CD4-positive, alpha-beta T cell treated with Interleukin-6 for 4 hours (primary cell): ENCODE measurements at regions not wholly inside any gene's neighbourhood (a gene's known extent, or its start where the extent isn't known, plus 50 kb on each side); places are given as distances from the start of the nearest gene placed in this dataset.
"Not testable (repeated sequence)": the region's sequence is repeated elsewhere in the genome, so short reads cannot be mapped to it uniquely, and the experiment has no call there.

Experiments used
- DNase-seq: peaks from one replicate; pipeline ENCODE4 v3.0.0-alpha.2; 2020; ENCODE audit warnings: mixed read lengths

DNA sequence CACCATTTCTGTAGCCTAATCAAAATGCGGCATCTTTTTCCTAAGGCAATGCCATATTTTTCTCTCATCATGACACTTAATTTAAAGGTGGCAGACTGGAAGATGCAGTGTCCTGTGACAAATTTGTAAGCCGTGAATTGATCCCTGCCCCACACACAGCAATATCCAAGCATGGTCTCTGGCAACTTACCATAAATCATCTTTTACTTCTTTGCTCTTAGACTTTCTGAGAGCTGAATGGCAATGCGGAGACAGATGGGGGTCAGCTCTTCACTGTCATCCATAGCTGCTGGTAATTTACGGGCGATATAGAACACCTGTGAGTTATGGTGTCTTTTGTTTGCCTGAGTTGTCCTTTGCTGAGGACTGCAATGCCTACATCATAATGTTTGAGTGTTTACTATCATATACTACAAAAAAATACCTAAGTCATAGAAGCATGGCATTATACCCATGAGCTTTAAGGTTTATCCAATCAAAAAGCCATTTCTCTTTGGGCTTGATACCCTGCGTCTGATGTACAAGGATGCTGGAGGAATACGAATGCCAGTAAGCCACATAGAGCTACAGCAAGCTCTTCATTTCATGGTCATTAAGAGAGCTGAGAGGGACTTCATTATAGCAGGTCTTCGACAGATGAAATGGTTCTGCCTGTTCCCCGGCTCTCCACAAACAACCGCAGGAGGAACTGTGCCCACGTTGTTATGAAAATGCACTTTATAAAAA lies 148.1 kb downstream of the TRIML1 start:
- no peak for DNase-seq

DNA sequence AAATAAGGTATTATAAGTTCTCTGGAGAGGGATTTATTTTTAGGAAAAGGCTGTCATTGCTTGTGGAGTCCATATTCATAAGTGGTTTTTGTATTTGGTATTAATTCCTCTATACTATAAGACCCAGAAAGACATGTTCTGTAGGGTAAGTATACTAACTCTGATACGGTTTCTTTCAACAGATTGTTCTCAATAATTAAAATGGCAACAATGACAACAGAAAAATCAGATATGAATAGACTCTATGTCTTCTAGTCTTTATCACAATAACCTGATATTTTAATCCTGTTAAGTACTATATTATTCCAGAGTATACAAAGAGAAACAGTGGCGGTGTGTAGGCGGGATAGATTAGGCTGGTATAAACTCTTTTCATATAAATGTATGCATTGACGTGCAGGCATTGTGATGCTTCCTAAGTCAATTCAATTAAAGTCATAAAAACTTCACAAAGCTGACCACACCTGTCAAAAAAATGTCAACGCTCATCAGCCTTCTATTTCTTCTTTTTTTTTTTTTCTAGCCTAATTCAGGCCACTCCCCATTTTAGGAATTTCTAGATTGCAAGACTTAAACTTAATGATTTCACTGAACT lies 150.4 kb downstream of the TRIML1 start:
- no peak for DNase-seq

DNA sequence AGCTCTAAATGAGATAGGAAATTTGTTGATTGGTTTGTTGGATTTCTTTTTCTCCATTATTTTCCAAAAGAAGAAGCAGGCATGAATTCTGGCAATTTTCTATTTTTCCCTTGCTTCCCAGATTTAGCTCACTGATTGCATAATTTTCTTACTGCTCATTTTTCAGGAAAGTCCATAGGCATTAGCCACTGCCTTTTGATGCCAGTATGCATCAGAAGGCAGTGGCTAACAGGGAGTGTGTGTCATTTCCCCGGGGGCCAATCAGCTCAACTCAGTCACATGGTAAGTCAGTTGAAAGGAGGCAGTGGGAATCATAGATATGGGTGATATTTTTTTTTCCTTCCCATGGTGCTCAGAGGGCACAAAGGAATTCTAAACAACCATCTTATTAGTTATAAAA lies 156.7 kb downstream of the TRIML1 start:
- no peak for DNase-seq

DNA sequence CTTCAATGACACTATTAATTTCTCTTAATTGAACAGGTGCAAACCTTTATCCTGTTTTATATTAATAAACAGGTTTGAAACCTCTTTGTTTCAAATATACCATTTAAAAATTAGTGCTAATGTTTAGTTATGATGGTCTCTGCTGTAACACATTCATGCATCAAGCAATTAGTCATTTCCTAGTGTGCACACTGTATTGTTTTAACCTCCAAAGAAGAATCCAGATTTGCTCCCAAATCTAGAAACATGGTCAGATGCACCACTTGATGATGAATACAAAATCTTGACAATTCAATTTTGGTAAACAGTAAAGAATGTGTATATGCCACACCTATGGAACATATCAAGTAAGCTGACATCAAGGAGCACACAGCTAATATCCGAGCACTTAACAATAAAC lies 157.1 kb downstream of the TRIML1 start:
- DNase-seq = no peak

DNA sequence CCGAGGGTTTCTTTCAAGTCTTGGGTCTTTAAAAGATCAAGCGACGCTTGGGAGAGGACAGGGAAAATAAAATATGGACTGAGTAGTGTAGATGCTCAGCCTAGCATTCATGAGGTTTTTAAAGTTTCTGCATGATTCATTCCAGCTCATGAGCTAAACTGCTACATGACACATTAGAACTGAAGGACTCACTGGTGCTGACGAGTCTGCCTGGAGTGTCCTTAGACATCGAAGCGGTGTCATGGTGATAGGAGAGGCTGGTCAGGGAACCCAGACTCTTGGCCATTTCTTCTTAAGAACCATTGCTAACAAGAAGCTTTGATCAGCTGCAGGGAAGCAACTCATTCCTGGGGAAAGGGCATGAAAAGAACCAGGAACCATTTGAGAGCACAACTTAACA lies 158.6 kb downstream of the TRIML1 start:
- DNase-seq = no peak

GRCh38 chr4:188299161-188299560 lies 159.9 kb downstream of the TRIML1 start:
- DNase-seq = no peak

GRCh38 chr4:188300385-188300784 lies 161.1 kb downstream of the TRIML1 start:
- no peak for DNase-seq

DNA sequence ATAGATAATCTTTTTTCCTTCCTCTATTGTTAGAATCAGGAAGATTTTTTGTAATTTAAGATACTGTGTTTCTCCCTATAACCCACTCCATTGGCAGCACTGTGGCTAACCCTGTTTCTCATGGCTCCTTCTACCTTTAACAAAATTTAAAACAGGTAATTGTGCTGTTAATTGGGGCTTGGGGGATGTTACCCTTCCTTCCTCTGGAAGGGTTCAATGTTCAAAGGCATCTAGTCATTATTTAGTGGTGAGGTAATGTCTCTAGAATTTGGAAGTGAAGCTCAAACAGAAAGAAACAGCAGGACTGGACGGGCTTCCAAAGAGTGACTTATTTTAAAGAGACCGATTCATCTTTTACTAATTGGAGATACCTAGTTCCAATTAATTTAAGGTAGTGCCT lies 166.4 kb downstream of the TRIML1 start:
- DNase-seq = no peak

GRCh38 chr4:188307591-188307990 lies 168.3 kb downstream of the TRIML1 start:
- no peak for DNase-seq

DNA sequence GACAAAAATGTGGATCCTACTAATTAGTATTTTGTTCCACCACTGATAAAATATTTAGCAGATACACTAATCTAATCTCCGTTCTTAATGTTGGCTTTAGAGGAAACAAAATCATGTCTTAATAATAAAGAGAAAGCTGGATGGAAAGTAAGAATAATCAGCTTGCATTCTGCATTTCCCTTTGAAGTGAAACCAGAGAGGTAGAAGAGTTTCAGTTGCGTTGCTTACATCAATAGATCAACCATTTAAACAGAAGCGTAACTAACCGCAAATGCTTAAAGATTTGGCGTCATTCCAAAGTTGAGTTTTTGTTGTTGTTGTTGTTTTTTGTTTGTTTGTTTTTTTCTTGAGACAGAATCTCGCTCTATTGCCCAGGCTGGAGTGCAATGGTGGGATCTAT lies 168.9 kb downstream of the TRIML1 start:
- DNase-seq = no peak

- DNase-seq = no peak
Observed at GRCh38 chr4:188316391-188316790, 177.2 kb downstream of the TRIML1 start.

GRCh38 chr4:188328966-188329365 lies 189.7 kb downstream of the TRIML1 start:
- no peak for DNase-seq

GRCh38 chr4:188329521-188329920 lies 190.3 kb downstream of the TRIML1 start:
- DNase-seq = no peak

DNA sequence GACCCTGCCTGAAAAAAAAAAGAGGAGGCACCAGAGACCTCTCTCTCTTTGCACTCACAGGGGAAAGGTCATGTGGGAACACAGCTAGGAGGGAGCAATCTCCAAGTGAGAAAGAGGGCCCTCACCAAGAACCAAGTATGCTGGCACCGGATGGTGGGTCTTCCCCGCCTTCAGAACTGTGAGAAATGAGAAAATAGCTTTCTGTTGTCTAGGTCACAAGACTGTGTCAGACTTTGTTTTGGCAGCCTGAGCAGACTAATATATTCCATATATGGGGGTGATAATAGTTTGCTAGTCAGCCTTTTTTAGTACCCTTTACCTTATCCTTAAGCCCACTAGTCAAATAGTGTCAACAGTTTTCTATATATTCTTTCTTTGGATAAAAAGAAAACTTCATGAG lies 193.0 kb downstream of the TRIML1 start:
- no peak for DNase-seq

DNA sequence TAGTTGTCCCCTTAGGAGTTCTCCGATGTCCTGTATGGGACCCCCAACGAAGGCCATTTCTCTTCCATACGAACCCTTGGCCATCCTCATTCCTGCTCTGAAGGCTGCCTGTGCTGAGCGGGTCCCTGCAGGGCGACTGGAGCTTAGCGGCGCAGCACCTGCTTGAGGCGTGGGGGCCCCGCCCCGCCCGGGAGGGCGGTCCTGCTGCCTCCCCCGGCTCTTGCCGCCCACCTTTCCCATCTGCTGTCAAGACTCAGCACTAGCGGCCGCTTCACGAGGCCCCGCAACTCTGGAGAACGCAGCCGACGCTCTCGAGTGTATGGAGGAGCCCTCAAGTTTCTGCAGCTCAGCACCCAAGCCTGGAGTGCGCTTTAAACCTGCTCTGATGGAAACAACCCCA lies 197.7 kb downstream of the TRIML1 start:
- DNase-seq = no peak

DNA sequence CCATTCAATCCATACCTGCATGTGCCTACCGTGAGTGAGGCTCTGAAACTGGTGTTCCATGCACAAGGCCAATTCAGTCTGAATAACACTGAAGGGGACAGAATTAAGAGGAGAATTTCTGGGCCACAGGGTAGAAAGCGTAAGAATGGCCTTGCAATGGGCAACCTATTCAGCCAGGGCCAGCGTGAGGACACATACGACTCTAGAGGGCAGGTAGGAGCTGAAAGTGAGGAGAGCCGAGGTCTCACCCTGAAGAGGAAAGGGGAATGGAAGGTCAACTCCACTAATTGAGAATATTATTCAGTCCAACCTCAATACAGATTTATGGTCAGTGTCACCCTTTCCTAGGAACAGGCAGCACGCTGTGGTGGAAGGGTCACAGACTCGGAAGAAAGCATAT lies 202.2 kb downstream of the TRIML1 start:
- DNase-seq = no peak

- DNase-seq = no peak
Observed at GRCh38 chr4:188346171-188346809, 207.0 kb downstream of the TRIML1 start.

- no peak for DNase-seq
Observed at GRCh38 chr4:188347339-188347738, 208.1 kb downstream of the TRIML1 start.

- DNase-seq = not testable (repeated sequence)
Observed at GRCh38 chr4:188349569-188349968, 210.3 kb downstream of the TRIML1 start.

- no peak for DNase-seq
Observed at GRCh38 chr4:188363196-188363595, 224.0 kb downstream of the TRIML1 start.

DNA sequence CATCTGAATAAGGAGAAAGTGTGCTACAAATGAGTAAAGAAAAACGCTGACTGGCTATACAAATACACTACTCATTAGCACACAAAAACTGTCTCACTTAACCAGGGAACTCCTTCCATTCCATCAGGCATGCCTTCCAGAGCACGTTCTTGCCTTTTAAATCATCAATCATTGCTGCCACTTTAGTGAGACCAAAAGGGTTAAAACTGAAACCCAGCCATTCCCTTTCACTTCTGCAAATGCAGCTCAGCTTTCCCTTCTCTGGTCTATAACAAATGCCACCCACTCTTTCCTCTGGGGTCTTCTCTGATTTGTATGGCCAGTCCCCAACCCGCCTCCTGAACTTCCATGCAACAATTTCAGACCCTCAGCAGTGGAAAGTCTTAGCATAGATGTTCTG lies 231.5 kb downstream of the TRIML1 start:
- DNase-seq = no peak

DNA sequence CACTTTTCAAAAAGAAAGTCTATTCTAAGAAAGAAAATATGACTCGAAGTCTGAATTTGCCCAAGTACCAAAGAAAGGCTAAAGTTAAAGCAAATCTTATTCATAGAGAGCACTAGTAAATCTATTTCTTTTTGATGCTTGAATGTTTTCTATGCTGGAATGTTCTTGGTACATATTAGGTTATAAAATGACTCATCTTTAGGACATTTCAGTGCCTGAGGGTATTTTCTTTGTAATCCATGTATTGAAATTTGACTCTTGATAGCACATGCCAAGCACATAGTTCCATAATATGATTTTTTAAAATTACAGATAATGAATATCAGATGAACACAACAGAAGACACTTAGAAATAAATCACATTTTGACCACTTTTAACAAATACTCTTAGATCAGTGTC lies 232.8 kb downstream of the TRIML1 start:
- no peak for DNase-seq

DNA sequence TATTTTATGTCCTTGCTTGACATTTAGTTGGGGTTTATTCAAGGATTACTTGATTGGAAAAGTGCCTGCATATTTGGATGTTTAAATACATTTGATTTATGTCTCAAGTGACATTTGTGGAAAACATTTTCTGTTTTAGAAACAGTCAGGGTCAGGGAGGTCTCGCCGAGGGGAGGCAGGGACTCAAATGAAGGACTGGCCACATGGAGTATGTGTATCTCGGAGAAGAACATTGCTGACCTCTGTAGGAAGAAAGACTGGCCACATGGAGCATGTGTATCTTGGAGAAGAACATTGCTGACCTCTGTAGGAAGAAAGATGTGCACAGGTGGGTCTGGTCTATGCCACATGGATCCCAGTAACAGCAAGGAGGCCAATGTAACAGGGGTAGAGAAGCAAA lies 233.6 kb downstream of the TRIML1 start:
- DNase-seq = no peak

- DNase-seq = no peak
Observed at GRCh38 chr4:188374871-188375270, 235.6 kb downstream of the TRIML1 start.

DNA sequence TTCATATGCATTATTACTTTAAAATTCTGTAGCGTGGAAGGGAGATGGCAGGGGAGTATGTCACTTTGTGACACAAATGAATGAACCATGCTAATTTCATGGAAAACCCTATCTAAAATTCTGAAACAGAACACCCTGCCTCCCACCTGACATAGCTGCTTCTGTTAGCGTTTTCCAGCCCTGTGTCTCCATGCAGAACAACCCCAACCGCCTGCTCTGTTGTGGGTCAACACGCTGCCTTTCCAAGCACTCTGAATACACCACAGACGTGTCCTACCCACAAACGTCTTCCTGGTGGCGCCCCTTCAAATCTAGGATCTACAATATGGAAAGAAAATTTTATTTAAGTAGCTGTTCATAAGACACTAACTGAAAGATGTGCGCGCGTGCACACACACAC lies 238.6 kb downstream of the TRIML1 start:
- DNase-seq = no peak
